ENCODE measurements at regions not wholly inside any gene's neighbourhood (a gene's known extent, or its start where the extent isn't known, plus 50 kb on each side); places are given as distances from the start of the nearest gene placed in this dataset.

DNA sequence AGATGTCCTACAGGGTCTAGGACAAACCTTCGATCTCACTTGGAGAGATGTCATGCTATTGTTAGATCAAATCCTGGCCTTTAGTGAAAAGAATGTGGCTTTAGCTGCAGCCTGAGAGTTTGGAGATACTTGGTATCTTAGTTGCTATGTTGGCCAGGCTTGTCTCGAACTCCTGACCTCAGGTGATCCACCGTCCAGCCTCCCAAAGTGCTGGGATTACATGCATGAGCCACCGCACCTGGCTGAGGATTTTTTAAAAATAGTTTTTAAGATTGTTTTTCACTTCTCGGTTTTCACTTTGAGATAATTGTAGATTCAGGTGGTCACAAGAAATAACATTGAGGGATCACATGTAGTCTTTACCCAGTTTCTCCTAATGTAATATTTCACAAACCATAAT, 738.3 kb upstream of the POM121L12 start:
- Mint-ChIP-seq H3K27ac (ENCODE audit: unreplicated experiment) (no peak overlapping the region), H3K4me1 (ENCODE audit: low read depth, unreplicated experiment) (no peaks in the 10 kb centered on the region), H3K9me3 (ENCODE audit: unreplicated experiment) (no peaks in the 10 kb centered on the region), H3K36me3 (ENCODE audit: insufficient read depth, unreplicated experiment) (no peaks in the 10 kb centered on the region), H3K27me3 (ENCODE audit: insufficient read depth, unreplicated experiment) (no peaks in the 10 kb centered on the region), H3K4me3 (ENCODE audit: unreplicated experiment) (no peak overlapping the region)
- no TSS peak for BruUV-seq (replicated peaks)
- no peak overlapping the region for H3K4me3 ChIP-seq (ENCODE audit: low read depth, low read length)
- no peaks in the 10 kb centered on the region; the same call in 1 of the 2 replicates for H3K9me3 ChIP-seq
- TF ChIP-seq, protein P1, sequence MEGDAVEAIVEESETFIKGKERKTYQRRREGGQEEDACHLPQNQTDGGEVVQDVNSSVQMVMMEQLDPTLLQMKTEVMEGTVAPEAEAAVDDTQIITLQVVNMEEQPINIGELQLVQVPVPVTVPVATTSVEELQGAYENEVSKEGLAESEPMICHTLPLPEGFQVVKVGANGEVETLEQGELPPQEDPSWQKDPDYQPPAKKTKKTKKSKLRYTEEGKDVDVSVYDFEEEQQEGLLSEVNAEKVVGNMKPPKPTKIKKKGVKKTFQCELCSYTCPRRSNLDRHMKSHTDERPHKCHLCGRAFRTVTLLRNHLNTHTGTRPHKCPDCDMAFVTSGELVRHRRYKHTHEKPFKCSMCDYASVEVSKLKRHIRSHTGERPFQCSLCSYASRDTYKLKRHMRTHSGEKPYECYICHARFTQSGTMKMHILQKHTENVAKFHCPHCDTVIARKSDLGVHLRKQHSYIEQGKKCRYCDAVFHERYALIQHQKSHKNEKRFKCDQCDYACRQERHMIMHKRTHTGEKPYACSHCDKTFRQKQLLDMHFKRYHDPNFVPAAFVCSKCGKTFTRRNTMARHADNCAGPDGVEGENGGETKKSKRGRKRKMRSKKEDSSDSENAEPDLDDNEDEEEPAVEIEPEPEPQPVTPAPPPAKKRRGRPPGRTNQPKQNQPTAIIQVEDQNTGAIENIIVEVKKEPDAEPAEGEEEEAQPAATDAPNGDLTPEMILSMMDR (IDR thresholded peaks at IDR 0.05; ENCODE audit: insufficient read depth in 1 of 2, low read depth in 1 of 2, low read length in 1 of 2, severe bottlenecking in 1 of 2, unreplicated experiment in 1 of 2): no peak
- H3K27me3 ChIP-seq (replicated peaks; ENCODE audit: control insufficient read depth, insufficient read depth, low read length): no peaks in the 10 kb centered on the region
- no peaks in the 10 kb centered on the region for H3K36me3 ChIP-seq (ENCODE audit: control insufficient read depth, insufficient read depth, low read length)
- intact Hi-C loops (cut with micrococcal nuclease; ENCODE audit: unreplicated experiment): no loop called here
- no peak for DNase-seq
- ChIA-PET POLR2A (no interaction called here), CTCF (interaction anchor here (0.6 kb wide), 1 partner anchor 134 kb away, joined by 3 read pairs; no protein-coding TSS in a partner anchor)
- no peaks in the 10 kb centered on the region for H3K4me1 ChIP-seq

DNA sequence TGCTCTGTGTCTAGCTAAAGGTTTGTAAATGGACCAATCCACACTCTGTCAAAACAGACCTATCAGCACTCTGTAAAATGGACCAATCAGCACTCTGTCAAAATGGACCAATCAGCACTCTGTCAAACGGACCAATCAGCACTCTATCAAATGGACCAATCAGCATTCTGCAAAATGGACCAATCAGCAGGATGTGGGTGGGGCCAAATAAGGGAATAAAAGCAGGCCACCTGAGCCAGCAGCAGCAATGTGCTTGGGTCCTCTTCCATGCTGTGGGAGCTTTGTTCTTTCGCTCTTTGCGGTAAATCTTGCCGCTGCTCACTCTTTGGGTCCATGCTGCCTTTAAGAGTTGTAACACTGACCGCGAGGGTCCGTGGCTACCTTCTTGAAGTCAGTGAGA, 740.5 kb upstream of the POM121L12 start:
- H3K9me3 Mint-ChIP-seq (ENCODE audit: unreplicated experiment): no peaks in the 10 kb centered on the region
- no peaks in the 10 kb centered on the region for H3K27me3 ChIP-seq (replicated peaks; ENCODE audit: control insufficient read depth, insufficient read depth, low read length)
- H3K4me3 Mint-ChIP-seq (ENCODE audit: unreplicated experiment): no peak overlapping the region
- H3K9me3 ChIP-seq: no peaks in the 10 kb centered on the region; the same call in 1 of the 2 replicates
- no peaks in the 10 kb centered on the region for H3K4me1 ChIP-seq
- H3K27ac Mint-ChIP-seq (ENCODE audit: unreplicated experiment): no peak overlapping the region
- TF ChIP-seq, protein P1 (IDR thresholded peaks at IDR 0.05; ENCODE audit: insufficient read depth in 1 of 2, low read depth in 1 of 2, low read length in 1 of 2, severe bottlenecking in 1 of 2, unreplicated experiment in 1 of 2): no peak
- H3K36me3 ChIP-seq (ENCODE audit: control insufficient read depth, insufficient read depth, low read length): no peaks in the 10 kb centered on the region
- no TSS peak for BruUV-seq (replicated peaks)
- H3K4me3 ChIP-seq (ENCODE audit: low read depth, low read length): no peak overlapping the region
- no peaks in the 10 kb centered on the region for H3K4me1 Mint-ChIP-seq (ENCODE audit: low read depth, unreplicated experiment)
- no peaks in the 10 kb centered on the region for H3K36me3 Mint-ChIP-seq (ENCODE audit: insufficient read depth, unreplicated experiment)
- ChIA-PET CTCF (no interaction called here), POLR2A (no interaction called here)
- H3K27me3 Mint-ChIP-seq (ENCODE audit: insufficient read depth, unreplicated experiment): no peaks in the 10 kb centered on the region
- intact Hi-C loops (cut with micrococcal nuclease; ENCODE audit: unreplicated experiment): no loop called here
- no peak for DNase-seq

DNA sequence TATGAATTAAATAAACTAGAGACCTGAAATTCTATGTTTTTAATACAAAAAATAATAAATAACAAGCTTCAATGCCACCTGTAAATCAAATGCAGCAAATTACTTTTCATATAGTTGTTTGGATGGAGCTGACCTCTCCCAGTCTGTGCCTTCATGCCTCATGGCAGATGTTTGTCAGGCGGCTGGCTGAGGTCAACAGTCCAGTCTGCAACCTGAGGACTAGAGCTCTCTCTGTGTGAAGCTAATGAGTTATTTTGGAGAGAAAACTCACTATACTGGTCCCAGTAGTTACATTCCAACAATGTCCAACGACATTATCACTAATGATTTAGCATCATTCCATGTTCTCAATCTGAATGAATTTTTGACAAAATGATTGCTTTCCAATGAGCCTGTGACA, 746.2 kb upstream of the POM121L12 start:
- H3K36me3 Mint-ChIP-seq (ENCODE audit: insufficient read depth, unreplicated experiment): no peaks in the 10 kb centered on the region
- Histone ChIP-seq H3K27me3 (replicated peaks; ENCODE audit: control insufficient read depth, insufficient read depth, low read length) (no peaks in the 10 kb centered on the region), H3K9me3 (no peaks in the 10 kb centered on the region; the same call in 1 of the 2 replicates), H3K4me3 (ENCODE audit: low read depth, low read length) (no peak overlapping the region), H3K4me1 (no peaks in the 10 kb centered on the region), H3K36me3 (ENCODE audit: control insufficient read depth, insufficient read depth, low read length) (no peaks in the 10 kb centered on the region)
- no peak overlapping the region for H3K27ac Mint-ChIP-seq (ENCODE audit: unreplicated experiment)
- DNase-seq: no peak
- H3K9me3 Mint-ChIP-seq (ENCODE audit: unreplicated experiment): no peaks in the 10 kb centered on the region
- TF ChIP-seq, protein P1 (IDR thresholded peaks at IDR 0.05; ENCODE audit: insufficient read depth in 1 of 2, low read depth in 1 of 2, low read length in 1 of 2, severe bottlenecking in 1 of 2, unreplicated experiment in 1 of 2): no peak
- no peak overlapping the region for H3K4me3 Mint-ChIP-seq (ENCODE audit: unreplicated experiment)
- BruUV-seq (replicated peaks): no TSS peak
- H3K4me1 Mint-ChIP-seq (ENCODE audit: low read depth, unreplicated experiment): no peaks in the 10 kb centered on the region
- ChIA-PET CTCF (no interaction called here), POLR2A (no interaction called here)
- intact Hi-C loops (cut with micrococcal nuclease; ENCODE audit: unreplicated experiment): no loop called here
- no peaks in the 10 kb centered on the region for H3K27me3 Mint-ChIP-seq (ENCODE audit: insufficient read depth, unreplicated experiment)

All from Caco-2 (cell line).